GM12892 (cell line): ENCODE measurements at regions not wholly inside any gene's neighbourhood (a gene's known extent, or its start where the extent isn't known, plus 50 kb on each side); places are given as distances from the start of the nearest gene placed in this dataset.

Experiments used
- POLR2A ChIP-seq: IDR thresholded peaks from 2 replicates; pipeline ENCODE4 v1.6.1; 2011; ENCODE audit warnings: low read depth, low read length, control low read depth
- TAF1 ChIP-seq: IDR thresholded peaks from 2 replicates; pipeline ENCODE4 v1.6.1; 2011; ENCODE audit warnings: low read depth, mild to moderate bottlenecking, control low read depth, low read length, borderline replicate concordance

GRCh38 chr1:194477908-194478307 lies 1291.5 kb upstream of the B3GALT2 start:
- TF ChIP-seq TAF1 (no peak), POLR2A (no peak)
